Lung (tissue), 11 donors: ENCODE measurements at regions not wholly inside any gene's neighbourhood (a gene's known extent, or its start where the extent isn't known, plus 50 kb on each side); places are given as distances from the start of the nearest gene placed in this dataset.

Experiments
- ATAC-seq: fragments of 200-7000 bp; cut with Tn5 transposase; one replicate; pipeline ENCODE4 v1.9.1; 2020; ENCODE audit warnings: moderate number of reproducible peaks; ENCODE audit not compliant: insufficient read depth, low FRiP score
- DNase-seq, 3 donors: peaks; one replicate each; pipeline ENCODE4 v3.0.0-alpha.2; 2013 to 2017
- H3K27ac ChIP-seq, 2 donors: one replicate each; pipeline ENCODE4 v1.5.1; 2013; ENCODE audit warnings: mild to moderate bottlenecking in 2 of 2, moderate library complexity in 2 of 2, control low read depth in 1 of 2, inconsistent platforms in 1 of 2, low read depth in 1 of 2, low read length in 1 of 2
- H3K27me3 ChIP-seq, 3 donors: one replicate each; pipeline ENCODE4 v1.5.1; 2013; ENCODE audit warnings: low read length in 2 of 3; ENCODE audit not compliant: control insufficient read depth in 3 of 3, insufficient read depth in 3 of 3
- H3K36me3 ChIP-seq, 4 donors: one replicate each; pipeline ENCODE4 v1.5.1; 2013; ENCODE audit warnings: low read length in 4 of 4, mild to moderate bottlenecking in 1 of 4, moderate library complexity in 1 of 4; ENCODE audit not compliant: control insufficient read depth in 4 of 4, insufficient read depth in 4 of 4
- H3K4me1 ChIP-seq, 5 donors: one replicate each; pipeline ENCODE4 v1.5.1; 2013; ENCODE audit warnings: low read length in 5 of 5, mild to moderate bottlenecking in 2 of 5, moderate library complexity in 1 of 5; ENCODE audit not compliant: control insufficient read depth in 5 of 5, insufficient read depth in 5 of 5
- H3K4me3 ChIP-seq: one replicate; pipeline ENCODE4 v1.5.1; 2013; ENCODE audit warnings: mild to moderate bottlenecking, control low read depth, moderate library complexity
- H3K9ac ChIP-seq, 2 donors: one replicate each; pipeline ENCODE4 v1.5.1; 2013; ENCODE audit warnings: low read length in 2 of 2, control low read depth in 1 of 2; ENCODE audit not compliant: insufficient read depth in 1 of 2
- H3K9me3 ChIP-seq, 4 donors: one replicate each; pipeline ENCODE4 v1.5.1; 2013; ENCODE audit warnings: low read length in 3 of 4, mild to moderate bottlenecking in 1 of 4, moderate library complexity in 1 of 4; ENCODE audit not compliant: control insufficient read depth in 4 of 4, insufficient read depth in 3 of 4
- CTCF ChIP-seq: IDR thresholded peaks from 2 replicates; pipeline ENCODE4 v1.5.1; 2012; ENCODE audit warnings: mild to moderate bottlenecking; ENCODE audit errors: control extremely low read depth, extremely low read depth
- WGBS, 2 donors: extraction: QIAGEN DNeasy Blood & Tissue Kit; methylation state at CpG; one replicate each; pipeline ENCODE4 v1.1.7; 2013; 5-methylcytosine and 5-hydroxymethylcytosine counted together
- donor health status: control.
- donor health status: control.
- donor health status: Bipolar disorder and iron deficiency.
- donor health status: healthy.
- donor health status: DM: yes; HTN: yes; CAD: no.

- no peak overlapping the region for H3K4me3 ChIP-seq
- H3K27me3 ChIP-seq, result no peaks in the 10 kb centered on the region
- 76 to 95% methylated on average over 3 of the region's 3 CpGs for WGBS, 2 donors
- no peak for TF ChIP-seq CTCF
- no peak overlapping the region for H3K27ac ChIP-seq
- no peak for DNase-seq
- no peak for ATAC-seq
- peaks cover 0 to 13% (median 2%) of the 10 kb centered on the region in 4 donors for H3K9me3 ChIP-seq
- H3K4me1 ChIP-seq, result no peaks in the 10 kb centered on the region
- no peaks in the 10 kb centered on the region for H3K36me3 ChIP-seq
- H3K9ac ChIP-seq, result no peak overlapping the region
Observed at GRCh38 chr11:122459064-122459463, 196.5 kb upstream of the UBASH3B start.

- Histone ChIP-seq H3K36me3 (no peaks in the 10 kb centered on the region), H3K27ac (no peak overlapping the region), H3K4me1 (peaks cover 0 to 3% (median 0%) of the 10 kb centered on the region in 5 donors), H3K9ac (no peak overlapping the region), H3K9me3 (peaks cover 0 to under 1% (median 0%) of the 10 kb centered on the region in 4 donors), H3K27me3 (no peaks in the 10 kb centered on the region), H3K4me3 (no peak overlapping the region)
- no peak for ATAC-seq
- WGBS, 2 donors, result 62 to 67% methylated on average over 2 of the region's 2 CpGs
- DNase-seq, result peak; percentile 14 to 65 (median 64)
- TF ChIP-seq CTCF, result no peak
Observed at GRCh38 chr11:122453586-122453985, 201.9 kb upstream of the UBASH3B start.

GRCh38 chr11:122451911-122452310, 203.6 kb upstream of the UBASH3B start:
- no peaks in the 10 kb centered on the region for H3K36me3 ChIP-seq
- H3K27me3 ChIP-seq, result no peaks in the 10 kb centered on the region
- ATAC-seq (no peak), DNase-seq (no peak)
- peaks cover 0 to 3% (median 0%) of the 10 kb centered on the region in 5 donors for H3K4me1 ChIP-seq
- no peak overlapping the region for H3K9ac ChIP-seq
- TF ChIP-seq CTCF, result no peak
- 98% methylated on average over 9 of the region's 9 CpGs for WGBS, 2 donors
- H3K27ac ChIP-seq, result no peak overlapping the region
- H3K4me3 ChIP-seq, result no peak overlapping the region
- H3K9me3 ChIP-seq, result no peaks in the 10 kb centered on the region

GRCh38 chr11:122441666-122442035, 213.9 kb upstream of the UBASH3B start:
- Histone ChIP-seq H3K9me3 (no peaks in the 10 kb centered on the region), H3K27ac (no peak overlapping the region), H3K9ac (peak overlapping the region in 1 of 2 donors; percentile 62), H3K4me1 (peaks cover 0 to 10% (median 0%) of the 10 kb centered on the region in 5 donors), H3K4me3 (no peak overlapping the region), H3K36me3 (no peaks in the 10 kb centered on the region), H3K27me3 (no peaks in the 10 kb centered on the region)
- ATAC-seq, result no peak
- 22 to 43% methylated on average over 3 of the region's 3 CpGs for WGBS, 2 donors
- no peak for TF ChIP-seq CTCF
- peak in 2 of 3 donors; percentile 69 to 77 for DNase-seq
